ENCODE measurements at regions not wholly inside any gene's neighbourhood (a gene's known extent, or its start where the extent isn't known, plus 50 kb on each side); places are given as distances from the start of the nearest gene placed in this dataset.
"Not testable (repeated sequence)": the region's sequence is repeated elsewhere in the genome, so short reads cannot be mapped to it uniquely, and the experiment has no call there.

DNA sequence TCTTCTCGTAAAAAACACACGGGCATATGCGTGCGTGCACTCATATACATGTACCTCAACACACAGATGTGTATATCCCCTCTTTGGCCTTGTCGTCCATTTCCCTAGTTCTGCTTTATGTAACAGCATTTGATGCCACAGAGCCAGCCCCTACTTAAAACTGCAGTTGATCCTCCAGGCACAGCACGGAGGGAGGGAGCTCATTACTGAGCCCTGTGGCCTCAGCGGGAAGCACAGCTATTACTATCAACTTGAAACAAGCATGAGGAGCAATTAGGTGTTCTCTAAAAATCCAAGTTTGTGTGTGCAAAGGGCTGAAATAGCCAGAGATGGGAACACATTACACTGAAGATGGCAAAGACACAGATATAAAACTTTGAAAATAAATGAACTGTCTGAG is 580.9 kb downstream of the GLRX3 start:
- Histone ChIP-seq H3K9me3 (ENCODE audit: control insufficient read depth, low read length) (peaks cover 17% of the 10 kb centered on the region), H2BK120ac (ENCODE audit: low read depth, low read length) (no peak overlapping the region), H2BK5ac (ENCODE audit: low read depth, low read length, poor library complexity, severe bottlenecking) (no peak overlapping the region), H2AK5ac (ENCODE audit: low read length, severe bottlenecking) (no peak overlapping the region), H3K4me2 (ENCODE audit: low read length, poor library complexity, severe bottlenecking) (no peak overlapping the region), H3K9ac (ENCODE audit: low read length) (no peak overlapping the region), H3K4me3 (ENCODE audit: insufficient read depth in 1 of 2, low read depth in 1 of 2, low read length in 2 of 2) (no peak overlapping the region), H3K4ac (ENCODE audit: low read depth in 1 of 2, low read length in 2 of 2) (no peak overlapping the region), H3K18ac (ENCODE audit: low read depth in 1 of 2, low read length in 2 of 2) (no peak overlapping the region), H2AFZ (ENCODE audit: low read depth, low read length) (no peak overlapping the region), H3K27me3 (ENCODE audit: control insufficient read depth in 1 of 2, insufficient read depth in 1 of 2, low read length in 2 of 2) (no peaks in the 10 kb centered on the region), H3K79me1 (replicated peaks; ENCODE audit: low read length, poor library complexity, severe bottlenecking) (no peaks in the 10 kb centered on the region), H4K8ac (ENCODE audit: low read length) (no peak overlapping the region), H3K36me3 (ENCODE audit: control insufficient read depth in 1 of 2, insufficient read depth in 2 of 2, low read depth in 1 of 2, low read length in 2 of 2) (no peaks in the 10 kb centered on the region), H2BK12ac (ENCODE audit: low read length in 2 of 2) (no peak overlapping the region), H4K91ac (ENCODE audit: low read length) (no peak overlapping the region), H3K4me1 (ENCODE audit: control insufficient read depth, insufficient read depth, low read depth, low read length) (no peaks in the 10 kb centered on the region), H3K27ac (ENCODE audit: low read length, poor library complexity, severe bottlenecking) (no peak overlapping the region), H3K14ac (ENCODE audit: low read length in 2 of 2) (no peak overlapping the region), H3K23ac (ENCODE audit: low read length in 2 of 2) (no peak overlapping the region), H2BK15ac (ENCODE audit: low read depth, poor library complexity, severe bottlenecking) (no peak overlapping the region)
- 56% methylated on average over 7 of the region's 7 CpGs for WGBS
- DNase-seq, result no peak

DNA sequence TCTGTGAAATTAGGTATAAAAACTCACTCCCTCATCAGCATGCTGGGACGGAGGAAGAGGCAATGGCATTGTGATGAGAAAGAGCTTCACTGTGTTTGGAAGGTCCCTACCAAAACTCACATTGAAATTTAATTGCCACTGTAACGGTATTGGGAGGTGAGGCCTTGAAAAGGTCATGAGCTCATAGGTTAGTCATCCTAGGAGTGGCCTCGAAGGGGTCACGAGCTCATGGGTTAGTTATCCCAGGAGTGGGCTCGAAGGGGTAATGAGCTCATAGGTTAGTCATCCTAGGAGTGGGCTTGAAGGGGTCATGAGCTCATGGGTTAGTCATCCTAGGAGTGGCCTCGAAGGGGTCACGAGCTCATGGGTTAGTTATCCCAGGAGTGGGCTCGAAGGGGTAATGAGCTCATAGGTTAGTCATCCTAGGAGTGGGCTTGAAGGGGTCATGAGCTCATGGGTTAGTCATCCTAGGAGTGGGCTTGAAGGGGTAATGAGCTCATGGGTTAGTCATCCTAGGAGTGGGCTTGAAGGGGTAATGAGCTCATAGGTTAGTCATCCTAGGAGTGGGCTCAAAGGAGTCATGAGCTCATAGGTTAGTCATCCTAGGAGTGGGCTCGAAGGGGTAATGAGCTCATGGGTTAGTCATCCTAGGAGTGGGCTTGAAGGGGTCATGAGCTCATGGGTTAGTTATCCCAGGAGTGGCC is 582.7 kb downstream of the GLRX3 start:
- not testable (repeated sequence) for DNase-seq

DNA sequence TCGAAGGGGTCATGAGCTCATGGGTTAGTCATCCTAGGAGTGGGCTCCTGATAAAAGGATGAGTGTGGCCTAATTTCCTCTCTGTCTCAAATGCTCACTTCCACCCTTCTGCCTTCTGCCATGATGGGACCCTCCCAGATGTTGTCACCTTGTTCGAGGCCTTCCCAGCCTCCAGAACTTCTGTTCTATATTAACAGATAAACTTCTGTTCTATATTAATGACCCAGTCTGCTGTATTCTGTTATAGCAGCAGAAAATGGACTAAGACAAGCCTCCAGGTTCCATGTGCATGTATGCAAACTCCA is 583.2 kb downstream of the GLRX3 start:
- 11% methylated on average over 1 of the region's 2 CpGs for WGBS
- Histone ChIP-seq H4K8ac (ENCODE audit: low read length) (no peak overlapping the region), H2BK15ac (ENCODE audit: low read depth, poor library complexity, severe bottlenecking) (no peak overlapping the region), H3K79me1 (replicated peaks; ENCODE audit: low read length, poor library complexity, severe bottlenecking) (no peaks in the 10 kb centered on the region), H3K23ac (ENCODE audit: low read length in 2 of 2) (no peak overlapping the region), H3K27ac (ENCODE audit: low read length, poor library complexity, severe bottlenecking) (no peak overlapping the region), H4K91ac (ENCODE audit: low read length) (no peak overlapping the region), H2BK120ac (ENCODE audit: low read depth, low read length) (no peak overlapping the region), H2BK5ac (ENCODE audit: low read depth, low read length, poor library complexity, severe bottlenecking) (no peak overlapping the region), H3K4me2 (ENCODE audit: low read length, poor library complexity, severe bottlenecking) (no peak overlapping the region), H3K14ac (ENCODE audit: low read length in 2 of 2) (no peak overlapping the region), H3K4ac (ENCODE audit: low read depth in 1 of 2, low read length in 2 of 2) (no peak overlapping the region), H3K4me1 (ENCODE audit: control insufficient read depth, insufficient read depth, low read depth, low read length) (no peaks in the 10 kb centered on the region), H3K18ac (ENCODE audit: low read depth in 1 of 2, low read length in 2 of 2) (no peak overlapping the region), H2AK5ac (ENCODE audit: low read length, severe bottlenecking) (no peak overlapping the region), H3K9ac (ENCODE audit: low read length) (no peak overlapping the region), H3K36me3 (ENCODE audit: control insufficient read depth in 1 of 2, insufficient read depth in 2 of 2, low read depth in 1 of 2, low read length in 2 of 2) (no peaks in the 10 kb centered on the region), H3K9me3 (ENCODE audit: control insufficient read depth, low read length) (peaks cover 17% of the 10 kb centered on the region), H3K27me3 (ENCODE audit: control insufficient read depth in 1 of 2, insufficient read depth in 1 of 2, low read length in 2 of 2) (no peaks in the 10 kb centered on the region), H3K4me3 (ENCODE audit: insufficient read depth in 1 of 2, low read depth in 1 of 2, low read length in 2 of 2) (no peak overlapping the region), H2BK12ac (ENCODE audit: low read length in 2 of 2) (no peak overlapping the region), H2AFZ (ENCODE audit: low read depth, low read length) (no peak overlapping the region)
- no peak for DNase-seq

More for the DNA sequence above, 582.7 kb downstream of the GLRX3 start:
- not testable (repeated sequence) for H3K27me3 ChIP-seq (ENCODE audit: control insufficient read depth in 1 of 2, insufficient read depth in 1 of 2, low read length in 2 of 2); H2AFZ ChIP-seq (ENCODE audit: low read depth, low read length); H2BK12ac ChIP-seq (ENCODE audit: low read length in 2 of 2); H3K4me2 ChIP-seq (ENCODE audit: low read length, poor library complexity, severe bottlenecking); H3K4me3 ChIP-seq (ENCODE audit: insufficient read depth in 1 of 2, low read depth in 1 of 2, low read length in 2 of 2); H3K4ac ChIP-seq (ENCODE audit: low read depth in 1 of 2, low read length in 2 of 2); H3K79me1 ChIP-seq (replicated peaks; ENCODE audit: low read length, poor library complexity, severe bottlenecking); H3K36me3 ChIP-seq (ENCODE audit: control insufficient read depth in 1 of 2, insufficient read depth in 2 of 2, low read depth in 1 of 2, low read length in 2 of 2); H3K18ac ChIP-seq (ENCODE audit: low read depth in 1 of 2, low read length in 2 of 2); H3K23ac ChIP-seq (ENCODE audit: low read length in 2 of 2); H3K4me1 ChIP-seq (ENCODE audit: control insufficient read depth, insufficient read depth, low read depth, low read length); H2BK5ac ChIP-seq (ENCODE audit: low read depth, low read length, poor library complexity, severe bottlenecking); H3K27ac ChIP-seq (ENCODE audit: low read length, poor library complexity, severe bottlenecking); H4K8ac ChIP-seq (ENCODE audit: low read length); H2AK5ac ChIP-seq (ENCODE audit: low read length, severe bottlenecking); H2BK120ac ChIP-seq (ENCODE audit: low read depth, low read length); H2BK15ac ChIP-seq (ENCODE audit: low read depth, poor library complexity, severe bottlenecking); H3K9ac ChIP-seq (ENCODE audit: low read length); H3K14ac ChIP-seq (ENCODE audit: low read length in 2 of 2); H4K91ac ChIP-seq (ENCODE audit: low read length)
- WGBS, result 55% methylated on average over 9 of the region's 9 CpGs
- H3K9me3 ChIP-seq (ENCODE audit: control insufficient read depth, low read length), result peaks cover 17% of the 10 kb centered on the region

DNA sequence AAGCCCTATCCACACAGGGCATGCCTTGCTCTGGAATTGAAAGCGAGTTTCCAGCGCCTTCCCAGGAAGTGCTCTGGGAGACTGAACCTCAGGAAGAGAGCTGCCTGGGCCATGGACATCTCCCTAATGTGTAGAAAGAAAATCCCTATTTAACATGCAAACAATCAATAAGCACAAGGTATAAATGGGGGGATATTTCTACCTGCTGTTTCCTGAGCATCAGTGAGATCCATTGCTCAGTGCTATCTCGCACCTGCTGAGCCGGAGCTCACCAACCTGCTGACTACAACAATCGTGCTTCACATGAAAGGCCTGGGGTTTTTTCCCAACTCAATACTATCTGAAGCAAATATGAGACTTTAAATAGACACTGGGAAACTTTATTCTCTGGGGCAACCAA is 584.0 kb downstream of the GLRX3 start:
- Histone ChIP-seq H4K91ac (ENCODE audit: low read length) (no peak overlapping the region), H3K18ac (ENCODE audit: low read depth in 1 of 2, low read length in 2 of 2) (no peak overlapping the region), H2AK5ac (ENCODE audit: low read length, severe bottlenecking) (no peak overlapping the region), H3K4ac (ENCODE audit: low read depth in 1 of 2, low read length in 2 of 2) (no peak overlapping the region), H3K4me3 (ENCODE audit: insufficient read depth in 1 of 2, low read depth in 1 of 2, low read length in 2 of 2) (no peak overlapping the region), H2BK5ac (ENCODE audit: low read depth, low read length, poor library complexity, severe bottlenecking) (no peak overlapping the region), H3K4me1 (ENCODE audit: control insufficient read depth, insufficient read depth, low read depth, low read length) (no peaks in the 10 kb centered on the region), H3K79me1 (replicated peaks; ENCODE audit: low read length, poor library complexity, severe bottlenecking) (no peaks in the 10 kb centered on the region), H3K9me3 (ENCODE audit: control insufficient read depth, low read length) (peaks cover 13% of the 10 kb centered on the region), H3K4me2 (ENCODE audit: low read length, poor library complexity, severe bottlenecking) (no peak overlapping the region), H3K27me3 (ENCODE audit: control insufficient read depth in 1 of 2, insufficient read depth in 1 of 2, low read length in 2 of 2) (no peaks in the 10 kb centered on the region), H2AFZ (ENCODE audit: low read depth, low read length) (no peak overlapping the region), H3K14ac (ENCODE audit: low read length in 2 of 2) (no peak overlapping the region), H2BK12ac (ENCODE audit: low read length in 2 of 2) (no peak overlapping the region), H3K27ac (ENCODE audit: low read length, poor library complexity, severe bottlenecking) (no peak overlapping the region), H4K8ac (ENCODE audit: low read length) (no peak overlapping the region), H3K9ac (ENCODE audit: low read length) (no peak overlapping the region), H3K36me3 (ENCODE audit: control insufficient read depth in 1 of 2, insufficient read depth in 2 of 2, low read depth in 1 of 2, low read length in 2 of 2) (no peaks in the 10 kb centered on the region), H3K23ac (ENCODE audit: low read length in 2 of 2) (no peak overlapping the region), H2BK15ac (ENCODE audit: low read depth, poor library complexity, severe bottlenecking) (no peak overlapping the region), H2BK120ac (ENCODE audit: low read depth, low read length) (no peak overlapping the region)
- DNase-seq, result no peak
- 69% methylated on average over 5 of the region's 5 CpGs for WGBS
